ENCODE measurements at regions not wholly inside any gene's neighbourhood (a gene's known extent, or its start where the extent isn't known, plus 50 kb on each side); places are given as distances from the start of the nearest gene placed in this dataset.

DNA sequence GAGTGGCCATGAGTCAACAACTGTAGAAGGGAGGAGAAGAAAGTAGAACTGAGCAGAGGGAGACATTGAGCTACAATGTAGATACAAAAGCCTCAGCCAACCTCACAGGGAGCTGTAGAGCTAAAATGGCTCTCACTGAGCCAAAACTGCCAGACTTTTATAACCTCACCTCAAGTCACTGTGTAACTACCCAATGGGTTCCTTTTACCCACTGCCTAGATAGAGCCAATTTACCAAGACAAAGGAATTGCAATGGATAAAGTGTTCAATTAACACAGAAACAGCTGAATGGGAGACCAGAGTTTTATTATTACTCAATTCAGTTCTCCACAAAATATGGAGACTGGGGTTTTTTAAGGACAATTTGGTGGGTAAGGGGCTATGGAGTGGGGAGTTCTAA lies 938.9 kb upstream of the GRIA3 start:
- H3K36me3 Mint-ChIP-seq (ENCODE audit: low read depth) = no peaks in the 10 kb centered on the region
- H3K4me1 Mint-ChIP-seq (ENCODE audit: low read depth) = no peaks in the 10 kb centered on the region
- ChIA-PET POLR2A (no interaction called here), CTCF (no interaction called here)
- no peaks in the 10 kb centered on the region for H3K9me3 Mint-ChIP-seq
- no peak overlapping the region for H3K4me3 Mint-ChIP-seq
- no peaks in the 10 kb centered on the region for H3K27me3 Mint-ChIP-seq
- intact Hi-C loops (cut with micrococcal nuclease) = no loop called here
- no peak for ATAC-seq
- no peak for DNase-seq
- TF ChIP-seq CTCF (IDR thresholded peaks at IDR 0.05) = no peak
- H3K27ac Mint-ChIP-seq = no peak overlapping the region

- CTCF ChIA-PET = no interaction called here
- intact Hi-C loops (cut with micrococcal nuclease) = no loop called here
Observed at GRCh38 chrX:122245943-122246342, 938.1 kb upstream of the GRIA3 start.

DNA sequence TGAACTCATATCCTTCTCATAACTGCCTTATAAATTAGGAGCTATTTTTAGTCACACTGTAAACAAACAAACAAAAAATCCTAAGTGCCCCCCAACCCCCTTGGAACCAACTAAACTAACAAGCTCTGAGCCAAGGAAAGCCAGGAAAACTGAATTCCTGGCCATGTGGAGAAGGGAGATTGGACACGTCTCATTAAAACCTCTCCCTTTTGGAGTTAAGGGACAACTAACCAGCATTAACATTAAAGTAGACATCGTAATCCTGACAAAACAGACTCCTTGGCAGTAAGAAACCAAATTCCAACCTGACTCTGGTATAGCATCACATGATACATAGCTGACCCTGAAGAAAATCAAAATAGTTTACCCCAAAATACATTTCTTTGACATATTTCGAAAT lies 937.1 kb upstream of the GRIA3 start:
- ATAC-seq = no peak
- ChIA-PET POLR2A (no interaction called here), CTCF (no interaction called here)
- TF ChIP-seq CTCF (IDR thresholded peaks at IDR 0.05) = no peak
- intact Hi-C loops (cut with micrococcal nuclease) = no loop called here
- H3K9me3 Mint-ChIP-seq = no peaks in the 10 kb centered on the region
- H3K27ac Mint-ChIP-seq = no peak overlapping the region
- H3K27me3 Mint-ChIP-seq = no peaks in the 10 kb centered on the region
- no peaks in the 10 kb centered on the region for H3K4me1 Mint-ChIP-seq (ENCODE audit: low read depth)
- no peak overlapping the region for H3K4me3 Mint-ChIP-seq
- no peak for DNase-seq
- no peaks in the 10 kb centered on the region for H3K36me3 Mint-ChIP-seq (ENCODE audit: low read depth)

More at GRCh38 chrX:122245943-122246342, 938.1 kb upstream of the GRIA3 start:
- no peak for DNase-seq
- Mint-ChIP-seq H3K27me3 (no peaks in the 10 kb centered on the region), H3K4me1 (ENCODE audit: low read depth) (no peaks in the 10 kb centered on the region), H3K27ac (no peak overlapping the region), H3K9me3 (no peaks in the 10 kb centered on the region), H3K36me3 (ENCODE audit: low read depth) (no peaks in the 10 kb centered on the region), H3K4me3 (no peak overlapping the region)
- no peak for TF ChIP-seq CTCF (IDR thresholded peaks at IDR 0.05)
- POLR2A ChIA-PET = no interaction called here
- no peak for ATAC-seq

GRCh38 chrX:122248681-122249080 lies 935.4 kb upstream of the GRIA3 start:
- Mint-ChIP-seq H3K4me1 (ENCODE audit: low read depth) (no peaks in the 10 kb centered on the region), H3K4me3 (no peak overlapping the region), H3K9me3 (no peaks in the 10 kb centered on the region), H3K27me3 (no peaks in the 10 kb centered on the region), H3K27ac (no peak overlapping the region), H3K36me3 (ENCODE audit: low read depth) (no peaks in the 10 kb centered on the region)
- ChIA-PET POLR2A (no interaction called here), CTCF (no interaction called here)
- no peak for TF ChIP-seq CTCF (IDR thresholded peaks at IDR 0.05)
- intact Hi-C loops (cut with micrococcal nuclease) = no loop called here
- ATAC-seq = no peak
- no peak for DNase-seq

- no peak overlapping the region for H3K27ac Mint-ChIP-seq
- H3K4me1 Mint-ChIP-seq (ENCODE audit: low read depth) = no peaks in the 10 kb centered on the region
- no peaks in the 10 kb centered on the region for H3K9me3 Mint-ChIP-seq
- H3K36me3 Mint-ChIP-seq (ENCODE audit: low read depth) = no peaks in the 10 kb centered on the region
- no peak for TF ChIP-seq CTCF (IDR thresholded peaks at IDR 0.05)
- intact Hi-C loops (cut with micrococcal nuclease) = no loop called here
- ATAC-seq = no peak
- DNase-seq = no peak
- CTCF ChIA-PET = no interaction called here
- no peaks in the 10 kb centered on the region for H3K27me3 Mint-ChIP-seq
- no peak overlapping the region for H3K4me3 Mint-ChIP-seq
- POLR2A ChIA-PET = no interaction called here
Observed at GRCh38 chrX:122252454-122252853, 931.6 kb upstream of the GRIA3 start.

Measured in activated CD8-positive, alpha-beta T cell treated with anti-CD3 and anti-CD28 coated beads for 36 hours (primary cell).